Esophagus squamous epithelium (tissue), 4 donors: ENCODE measurements at regions not wholly inside any gene's neighbourhood (a gene's known extent, or its start where the extent isn't known, plus 50 kb on each side); places are given as distances from the start of the nearest gene placed in this dataset.

Experiments
- CTCF ChIP-seq, 6 experiments: fragments of 450-650 bp in 4 of 6; fragments of 200-600 bp in 2 of 6; sonication (generic) in 2 of 6; IDR thresholded peaks; one replicate each; pipeline ENCODE4 v1.5.1; 2016 to 2019; ENCODE audit warnings: antibody characterized with exemption in 6 of 6, mild to moderate bottlenecking in 4 of 6, moderate library complexity in 4 of 6
- POLR2A ChIP-seq, 4 donors: fragments of 450-650 bp; IDR thresholded peaks; one replicate each; pipeline ENCODE4 v1.6.1; 2017; ENCODE audit warnings: antibody characterized with exemption in 4 of 4, mild to moderate bottlenecking in 4 of 4, moderate library complexity in 3 of 4

GRCh38 chr5:77881528-77881927 is 105.4 kb upstream of the TBCA start:
- TF ChIP-seq CTCF (IDR thresholded peaks at IDR 0.05) (no peak), POLR2A (IDR thresholded peaks at IDR 0.05) (no peak)
